GF-D8 (cell line): ENCODE measurements at regions not wholly inside any gene's neighbourhood (a gene's known extent, or its start where the extent isn't known, plus 50 kb on each side); places are given as distances from the start of the nearest gene placed in this dataset.

Experiments
- DNase-seq: peaks from one replicate; lab custom pipeline; 2025; lab: John Stamatoyannopoulos, UW

- no peak for DNase-seq
Measured at GRCh38 chr2:173647681-173648311, 293.1 kb downstream of the CDCA7 start.

DNA sequence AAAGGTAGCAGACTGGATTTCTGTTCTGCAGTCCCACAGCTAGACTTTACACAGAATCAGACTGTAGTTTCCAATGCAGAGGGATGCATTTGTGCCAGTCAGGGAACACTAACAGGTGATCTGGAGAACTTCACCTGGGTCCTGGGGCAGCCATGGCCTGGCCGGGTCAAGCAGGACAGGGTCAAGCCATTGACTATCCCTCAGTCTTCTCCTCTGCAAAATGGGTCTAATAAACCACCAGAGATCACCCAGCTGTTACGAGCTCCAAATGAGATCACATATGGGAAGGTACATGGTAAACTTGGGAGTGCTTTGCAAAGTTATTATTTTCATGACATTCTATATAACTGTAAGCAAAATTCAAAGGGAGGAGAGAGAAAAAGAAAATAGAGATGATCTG is 294.1 kb downstream of the CDCA7 start:
- DNase-seq = no peak

- no peak for DNase-seq
Measured at GRCh38 chr2:173649527-173650219, 295.0 kb downstream of the CDCA7 start.

- DNase-seq = no peak
Measured at GRCh38 chr2:173651891-173652290, 297.2 kb downstream of the CDCA7 start.

GRCh38 chr2:173652311-173652710 is 297.6 kb downstream of the CDCA7 start:
- DNase-seq = no peak

DNA sequence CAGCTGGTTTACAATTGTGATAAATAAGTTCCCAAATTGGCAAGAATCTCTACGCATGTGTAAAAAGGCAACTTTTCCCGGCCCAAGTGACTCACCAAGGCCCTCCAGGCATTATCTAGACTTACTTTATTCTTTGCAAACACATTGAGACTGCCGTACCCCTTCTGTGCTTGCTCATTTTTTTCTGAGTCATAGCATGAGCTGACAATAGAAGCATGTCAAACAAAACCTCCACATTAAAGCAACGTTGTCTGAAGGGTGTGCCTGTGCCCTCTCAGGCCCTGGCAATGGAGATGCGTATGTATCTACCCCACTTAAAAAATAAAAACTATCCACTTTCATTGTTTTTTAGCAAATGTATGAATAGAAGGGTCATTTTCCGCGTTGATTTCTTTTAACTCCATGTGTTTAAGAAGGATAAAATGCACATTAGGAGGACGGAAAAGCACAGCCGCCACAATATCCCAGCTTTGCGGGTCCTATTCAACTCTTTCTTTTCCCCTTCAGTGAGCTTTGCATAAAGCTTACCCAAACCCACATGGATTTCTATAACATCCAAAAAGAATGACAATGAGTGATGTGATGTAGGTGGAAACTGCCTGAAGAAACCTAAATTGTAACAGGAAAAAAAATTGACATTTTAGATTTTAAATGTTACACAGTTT is 298.2 kb downstream of the CDCA7 start:
- DNase-seq = no peak

DNA sequence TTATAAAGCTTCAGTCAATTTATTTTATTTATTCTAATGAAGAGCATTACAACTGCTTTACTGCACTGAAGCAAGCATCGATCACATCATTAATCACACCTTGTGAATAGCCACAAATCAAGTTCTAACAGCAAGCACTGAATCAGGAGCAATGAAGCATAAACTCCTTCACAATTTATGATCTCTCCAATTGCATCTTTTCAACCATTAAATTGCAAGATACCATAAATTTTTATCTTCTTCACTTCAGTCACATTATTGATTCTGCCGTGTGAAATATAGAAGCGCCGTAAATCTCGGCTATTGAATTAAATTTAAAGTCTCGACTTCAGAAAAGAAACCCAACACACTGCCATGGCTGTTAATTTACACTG is 298.7 kb downstream of the CDCA7 start:
- no peak for DNase-seq

DNA sequence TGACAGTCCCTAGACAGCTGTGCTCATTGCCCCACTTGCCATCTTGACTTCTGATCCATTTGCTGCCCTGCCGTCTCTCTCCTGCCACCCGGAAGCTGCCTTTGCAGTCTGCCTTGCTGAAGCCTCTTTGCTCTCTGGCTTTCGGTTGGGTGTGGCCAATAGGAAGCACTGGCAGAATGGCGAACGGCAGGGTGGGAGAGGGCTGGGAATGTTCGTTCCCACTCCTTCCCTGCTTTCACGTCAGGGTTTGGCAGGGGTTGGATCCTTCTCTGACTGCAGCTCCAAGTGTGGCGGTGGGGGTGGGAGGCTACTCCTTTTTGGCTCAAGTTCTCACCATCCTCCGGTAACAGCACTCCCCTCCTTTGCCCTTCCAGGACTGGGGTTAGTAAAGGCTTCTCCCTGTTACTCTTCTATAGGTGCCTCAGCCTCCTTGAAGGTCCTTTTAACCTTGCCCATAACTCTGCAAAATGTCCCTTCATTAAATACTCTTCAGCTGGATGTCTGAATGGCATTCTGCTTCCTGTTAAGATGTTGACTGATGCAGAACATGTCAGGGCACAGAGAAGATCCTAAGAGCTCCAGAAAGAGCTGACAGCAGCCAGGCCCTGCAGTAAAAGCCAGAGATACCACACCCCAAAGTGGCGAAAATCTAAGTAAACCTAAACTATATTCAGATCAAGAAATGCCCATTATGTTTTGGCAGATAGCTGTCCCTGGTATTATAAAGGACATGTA is 299.7 kb downstream of the CDCA7 start:
- no peak for DNase-seq

DNA sequence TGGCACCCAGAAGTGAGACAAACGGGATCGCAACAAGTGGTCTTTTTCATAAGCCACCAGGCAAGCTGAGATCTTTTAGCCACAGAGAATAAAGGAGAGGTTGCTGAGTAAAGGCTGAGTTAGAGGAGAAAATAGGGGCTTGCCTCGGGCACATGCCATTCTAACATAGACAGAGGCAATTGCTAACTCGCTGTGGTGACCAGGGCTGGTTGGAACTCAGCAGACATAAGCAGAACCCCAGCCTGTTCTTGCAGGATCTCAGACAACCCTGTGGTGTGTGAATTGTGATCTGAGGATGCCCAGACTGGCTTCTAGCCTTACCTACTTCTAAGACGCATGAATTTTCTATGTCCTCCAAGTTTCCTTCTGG is 300.2 kb downstream of the CDCA7 start:
- DNase-seq = no peak

- DNase-seq = no peak
Measured at GRCh38 chr2:173656086-173656485, 301.4 kb downstream of the CDCA7 start.

GRCh38 chr2:173657996-173658717 is 303.5 kb downstream of the CDCA7 start:
- DNase-seq = no peak

DNA sequence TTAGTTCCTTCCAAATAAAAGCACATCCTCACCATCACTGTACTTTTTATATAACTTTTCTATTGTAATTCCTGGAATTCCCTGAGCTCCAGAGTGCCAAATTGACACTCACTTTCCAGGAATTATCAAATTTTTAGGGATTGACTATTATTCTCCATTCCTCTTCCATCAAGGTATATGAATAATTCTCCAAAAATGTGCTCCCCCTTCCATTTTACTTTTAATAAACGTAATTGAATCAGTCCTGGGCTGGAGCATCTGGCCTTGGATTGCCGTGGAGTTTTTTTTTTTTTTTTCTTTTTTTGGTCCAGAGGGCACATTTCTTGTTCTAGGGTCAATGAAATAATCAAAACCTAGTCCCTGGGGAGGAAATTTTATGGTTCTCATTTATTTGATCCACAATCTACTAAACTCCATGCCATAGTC is 304.3 kb downstream of the CDCA7 start:
- DNase-seq = no peak

- no peak for DNase-seq
Measured at GRCh38 chr2:173659509-173659908, 304.8 kb downstream of the CDCA7 start.

- no peak for DNase-seq
Measured at GRCh38 chr2:173661586-173661985, 303.6 kb downstream of the SP3 start.

GRCh38 chr2:173663353-173663752 is 301.8 kb downstream of the SP3 start:
- DNase-seq = no peak

GRCh38 chr2:173663835-173664512 is 301.2 kb downstream of the SP3 start:
- DNase-seq = no peak

DNA sequence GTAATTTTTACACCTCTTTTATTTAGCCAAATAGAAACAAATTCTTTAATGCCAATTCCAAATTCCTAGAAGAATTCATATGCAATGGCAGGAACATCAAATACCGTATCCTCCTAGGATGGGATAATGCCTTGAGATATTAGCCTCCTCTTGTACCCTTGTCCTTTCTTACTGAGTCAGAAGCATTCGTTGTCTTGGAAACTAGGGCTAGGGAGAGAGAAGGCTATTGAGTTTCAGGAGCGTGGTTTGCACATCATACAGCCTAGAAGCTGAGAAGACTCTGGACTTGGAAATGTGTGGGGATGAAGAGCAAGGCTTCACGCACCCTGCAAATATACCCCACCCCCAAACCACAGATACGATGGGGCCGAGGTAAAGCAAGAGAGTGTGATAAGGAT is 300.7 kb downstream of the SP3 start:
- DNase-seq = no peak

DNA sequence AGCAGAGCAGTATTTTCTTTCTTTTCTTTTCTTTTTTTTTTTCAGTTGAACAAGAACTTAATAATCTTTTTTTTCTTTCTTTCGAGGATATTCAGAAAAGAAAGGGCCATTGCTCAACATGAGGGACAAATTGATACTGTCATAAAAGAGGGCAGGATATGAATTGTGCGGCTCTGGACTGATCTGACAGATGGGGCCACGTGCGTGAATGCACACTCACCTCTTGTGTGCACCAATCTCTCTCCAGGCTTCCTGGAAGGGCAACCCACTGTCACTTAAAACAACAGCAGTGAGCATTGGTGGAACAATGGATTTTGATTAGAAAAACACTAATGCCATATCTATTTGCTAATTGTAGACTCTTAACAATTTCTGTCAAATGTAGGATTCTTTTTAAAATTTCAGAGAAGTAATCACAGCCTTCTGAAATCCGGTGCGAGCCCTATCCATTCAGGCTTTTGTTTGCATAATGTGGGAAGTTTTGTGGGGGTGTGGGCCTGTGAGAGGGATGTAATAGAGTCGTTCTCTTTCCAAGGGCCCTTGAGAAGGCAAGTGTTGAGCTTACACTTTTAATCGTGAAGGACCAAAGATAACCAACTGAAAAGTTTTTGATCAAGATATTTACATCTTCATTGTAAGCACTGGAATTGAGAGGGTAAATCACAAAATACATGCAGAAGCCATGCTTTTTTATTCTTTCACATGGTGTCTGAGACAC is 298.8 kb downstream of the SP3 start:
- no peak for DNase-seq

DNA sequence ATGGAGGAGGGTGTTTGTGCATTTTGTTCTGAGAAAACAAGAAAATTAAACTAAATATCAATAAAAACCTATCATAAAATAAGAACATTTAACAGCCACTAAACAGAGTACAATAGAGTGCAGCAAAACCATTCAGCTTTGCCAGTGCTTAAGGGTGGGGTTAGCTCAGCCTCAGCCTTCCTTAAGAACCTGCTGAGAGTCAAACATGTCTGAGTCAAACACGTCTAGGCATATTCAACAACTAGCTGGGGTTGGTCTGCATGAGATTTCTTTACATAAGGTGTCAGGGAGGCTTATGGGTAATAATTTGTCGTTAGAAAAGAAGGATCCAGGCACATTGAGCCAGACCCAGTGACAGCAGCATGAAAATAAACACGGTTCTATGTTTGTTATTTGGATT is 298.2 kb downstream of the SP3 start:
- DNase-seq = no peak

DNA sequence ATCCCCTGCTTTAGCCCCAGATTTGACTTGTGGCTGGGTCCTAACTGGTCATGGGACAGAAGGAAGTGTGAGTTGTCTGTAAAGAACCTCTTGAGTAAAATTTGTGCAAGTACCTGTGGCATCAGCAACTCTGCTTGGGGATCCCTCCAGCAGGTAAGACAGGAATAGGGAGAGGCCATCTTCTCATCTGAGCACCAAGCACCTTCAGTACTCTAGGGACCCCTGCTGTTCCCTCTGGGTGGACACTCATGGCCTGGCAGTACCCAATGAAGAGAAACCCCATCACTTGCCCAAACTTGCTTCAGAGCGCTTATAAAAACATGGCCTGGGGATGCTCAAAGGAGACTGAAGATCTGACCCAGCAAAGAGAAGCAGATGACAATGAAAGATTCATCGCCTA is 297.8 kb downstream of the SP3 start:
- DNase-seq = no peak

GRCh38 chr2:173669271-173669853 is 295.8 kb downstream of the SP3 start:
- no peak for DNase-seq
